Tibial nerve (tissue), 4 donors: ENCODE measurements at regions not wholly inside any gene's neighbourhood (a gene's known extent, or its start where the extent isn't known, plus 50 kb on each side); places are given as distances from the start of the nearest gene placed in this dataset.

Experiments used
- DNase-seq, 2 donors: peaks; one replicate each; pipeline ENCODE4 v3.0.0-alpha.2; 2019; ENCODE audit warnings: low spot score in 2 of 2
- H3K27ac ChIP-seq, 4 donors: fragments of 200-600 bp; sonication (generic) in 3 of 4; one replicate each; pipeline ENCODE4 v1.5.1; 2017 to 2019; ENCODE audit warnings: mild to moderate bottlenecking in 1 of 4
- H3K27me3 ChIP-seq, 2 donors: fragments of 200-600 bp; sonication (generic) in 1 of 2; one replicate each; pipeline versions ENCODE4 v1.5.1 to v1.6.0; 2017 to 2019
- H3K36me3 ChIP-seq, 3 donors: fragments of 200-600 bp; sonication (generic); one replicate each; pipeline ENCODE4 v1.5.1; 2018 to 2019
- H3K4me1 ChIP-seq, 4 donors: fragments of 200-600 bp; sonication (generic) in 3 of 4; one replicate each; pipeline ENCODE4 v1.5.1; 2017 to 2019
- H3K4me3 ChIP-seq, 4 donors: fragments of 200-600 bp; sonication (generic) in 3 of 4; one replicate each; pipeline ENCODE4 v1.5.1; 2017 to 2019; ENCODE audit warnings: mild to moderate bottlenecking in 1 of 4, moderate library complexity in 1 of 4
- H3K9me3 ChIP-seq, 4 donors: fragments of 200-600 bp; sonication (generic) in 3 of 4; one replicate each; pipeline ENCODE4 v1.5.1; 2017 to 2019
- EP300 ChIP-seq, 2 donors: sonication (generic); formaldehyde crosslinking; IDR thresholded peaks; one replicate each; pipeline ENCODE4 v1.6.1; 2017; ENCODE audit warnings: antibody characterized with exemption in 2 of 2, mild to moderate bottlenecking in 1 of 2
- POLR2A ChIP-seq, 2 donors: fragments of 450-650 bp; IDR thresholded peaks; one replicate each; pipeline ENCODE4 v1.6.1; 2017; ENCODE audit warnings: antibody characterized with exemption in 2 of 2, mild to moderate bottlenecking in 2 of 2, moderate library complexity in 2 of 2
- WGBS, 2 donors: methylation state at CpG; one replicate each; pipeline ENCODE4 v1.1.5; 2018; 5-methylcytosine and 5-hydroxymethylcytosine counted together
- TF ChIP-seq, protein P1 (sequence below), 5 experiments: fragments of 200-600 bp in 3 of 5; fragments of 450-650 bp in 2 of 5; sonication (generic) in 3 of 5; IDR thresholded peaks; one replicate each; pipeline ENCODE4 v1.5.1; 2016 to 2019; ENCODE audit warnings: antibody characterized with exemption in 5 of 5, mild to moderate bottlenecking in 3 of 5, moderate library complexity in 2 of 5

GRCh38 chr1:198018529-198018928, 101.4 kb downstream of the LHX9 start:
- Histone ChIP-seq H3K36me3 (no peaks in the 10 kb centered on the region), H3K9me3 (no peaks in the 10 kb centered on the region), H3K27ac (no peak overlapping the region), H3K4me1 (no peaks in the 10 kb centered on the region), H3K27me3 (no peaks in the 10 kb centered on the region), H3K4me3 (no peak overlapping the region)
- no peak for DNase-seq
- WGBS, 2 donors = 29 to 33% methylated on average over 1 of the region's 1 CpG
- TF ChIP-seq POLR2A (IDR thresholded peaks at IDR 0.05) (no peak), EP300 (IDR thresholded peaks at IDR 0.05) (no peak)
- TF ChIP-seq, protein P1, sequence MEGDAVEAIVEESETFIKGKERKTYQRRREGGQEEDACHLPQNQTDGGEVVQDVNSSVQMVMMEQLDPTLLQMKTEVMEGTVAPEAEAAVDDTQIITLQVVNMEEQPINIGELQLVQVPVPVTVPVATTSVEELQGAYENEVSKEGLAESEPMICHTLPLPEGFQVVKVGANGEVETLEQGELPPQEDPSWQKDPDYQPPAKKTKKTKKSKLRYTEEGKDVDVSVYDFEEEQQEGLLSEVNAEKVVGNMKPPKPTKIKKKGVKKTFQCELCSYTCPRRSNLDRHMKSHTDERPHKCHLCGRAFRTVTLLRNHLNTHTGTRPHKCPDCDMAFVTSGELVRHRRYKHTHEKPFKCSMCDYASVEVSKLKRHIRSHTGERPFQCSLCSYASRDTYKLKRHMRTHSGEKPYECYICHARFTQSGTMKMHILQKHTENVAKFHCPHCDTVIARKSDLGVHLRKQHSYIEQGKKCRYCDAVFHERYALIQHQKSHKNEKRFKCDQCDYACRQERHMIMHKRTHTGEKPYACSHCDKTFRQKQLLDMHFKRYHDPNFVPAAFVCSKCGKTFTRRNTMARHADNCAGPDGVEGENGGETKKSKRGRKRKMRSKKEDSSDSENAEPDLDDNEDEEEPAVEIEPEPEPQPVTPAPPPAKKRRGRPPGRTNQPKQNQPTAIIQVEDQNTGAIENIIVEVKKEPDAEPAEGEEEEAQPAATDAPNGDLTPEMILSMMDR (IDR thresholded peaks at IDR 0.05) = no peak

DNA sequence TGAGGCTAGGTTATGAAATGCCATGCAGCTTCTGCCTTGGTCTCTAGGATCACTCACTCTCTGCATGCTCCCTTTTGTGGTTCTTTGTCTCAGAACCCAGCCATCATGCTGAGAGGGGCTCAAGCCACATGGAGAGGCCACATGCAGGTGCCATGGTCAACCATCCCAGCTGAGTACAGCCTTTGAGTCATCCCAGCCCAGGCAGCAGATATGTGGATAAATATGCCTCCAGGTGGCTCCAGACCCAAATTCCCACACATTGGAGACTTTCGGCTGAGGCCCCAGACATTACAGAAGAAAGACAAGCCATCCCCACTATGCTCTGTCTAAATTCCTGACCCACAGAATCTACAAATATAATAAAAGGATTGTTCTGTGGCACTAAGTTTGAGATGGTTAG, 102.0 kb downstream of the LHX9 start:
- DNase-seq = no peak
- Histone ChIP-seq H3K27me3 (no peaks in the 10 kb centered on the region), H3K27ac (no peak overlapping the region), H3K36me3 (no peaks in the 10 kb centered on the region), H3K9me3 (no peaks in the 10 kb centered on the region), H3K4me1 (no peaks in the 10 kb centered on the region), H3K4me3 (no peak overlapping the region)
- TF ChIP-seq, protein P1 (IDR thresholded peaks at IDR 0.05) = no peak
- TF ChIP-seq POLR2A (IDR thresholded peaks at IDR 0.05) (no peak), EP300 (IDR thresholded peaks at IDR 0.05) (no peak)
- WGBS, 2 donors = 59 to 73% methylated on average over 1 of the region's 1 CpG

DNA sequence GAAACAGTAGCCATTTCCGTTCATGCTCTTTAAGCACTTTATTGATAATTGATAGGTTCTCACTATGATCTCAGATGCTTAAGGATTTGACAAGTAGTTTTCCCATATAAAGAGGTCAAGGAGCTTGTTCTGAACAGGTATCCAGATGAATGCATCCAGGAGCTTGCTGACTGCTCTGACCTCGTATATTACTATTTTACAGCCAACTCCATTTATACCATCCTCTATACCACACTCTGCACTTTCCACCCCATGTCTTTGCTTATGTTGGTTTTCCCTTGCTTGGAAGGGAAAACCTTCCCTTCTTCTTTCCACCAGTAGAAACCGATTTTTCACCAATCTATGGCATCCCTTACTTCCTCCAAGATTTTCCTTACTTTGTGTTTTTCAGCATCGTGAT, 107.2 kb downstream of the LHX9 start:
- TF ChIP-seq, protein P1 (IDR thresholded peaks at IDR 0.05) = no peak
- no peak for TF ChIP-seq EP300 (IDR thresholded peaks at IDR 0.05)
- TF ChIP-seq POLR2A (IDR thresholded peaks at IDR 0.05) = no peak
- H3K27me3 ChIP-seq = no peaks in the 10 kb centered on the region
- DNase-seq = no peak
- 59 to 65% methylated on average over 4 of the region's 4 CpGs for WGBS, 2 donors
- no peaks in the 10 kb centered on the region for H3K36me3 ChIP-seq
- H3K4me3 ChIP-seq = no peak overlapping the region
- H3K9me3 ChIP-seq = no peaks in the 10 kb centered on the region
- no peaks in the 10 kb centered on the region for H3K4me1 ChIP-seq
- no peak overlapping the region for H3K27ac ChIP-seq

DNA sequence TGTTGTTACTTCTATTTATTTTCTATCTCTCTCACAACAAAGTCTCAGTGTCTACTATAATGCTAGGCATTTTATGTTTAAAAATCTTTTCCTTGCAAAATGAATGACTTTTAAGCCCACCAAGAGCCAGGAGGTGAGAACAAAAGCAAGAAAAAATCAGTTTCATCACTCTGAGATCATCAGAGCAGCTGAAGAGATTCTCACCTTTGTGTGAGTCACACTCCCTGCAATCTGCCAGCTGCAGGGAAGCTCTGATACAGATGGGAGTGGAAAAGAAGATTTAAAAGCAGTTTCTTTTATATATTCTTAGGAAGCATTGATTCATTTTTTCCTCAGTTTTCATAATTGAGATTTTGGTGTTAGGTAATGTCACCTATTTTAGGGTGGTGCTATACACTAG, 107.6 kb downstream of the LHX9 start:
- no peak for DNase-seq
- TF ChIP-seq EP300 (IDR thresholded peaks at IDR 0.05) = no peak
- no peak for TF ChIP-seq POLR2A (IDR thresholded peaks at IDR 0.05)
- TF ChIP-seq, protein P1 (IDR thresholded peaks at IDR 0.05) = no peak
- Histone ChIP-seq H3K36me3 (no peaks in the 10 kb centered on the region), H3K9me3 (no peaks in the 10 kb centered on the region), H3K27me3 (no peaks in the 10 kb centered on the region), H3K4me3 (no peak overlapping the region), H3K27ac (no peak overlapping the region), H3K4me1 (no peaks in the 10 kb centered on the region)

DNA sequence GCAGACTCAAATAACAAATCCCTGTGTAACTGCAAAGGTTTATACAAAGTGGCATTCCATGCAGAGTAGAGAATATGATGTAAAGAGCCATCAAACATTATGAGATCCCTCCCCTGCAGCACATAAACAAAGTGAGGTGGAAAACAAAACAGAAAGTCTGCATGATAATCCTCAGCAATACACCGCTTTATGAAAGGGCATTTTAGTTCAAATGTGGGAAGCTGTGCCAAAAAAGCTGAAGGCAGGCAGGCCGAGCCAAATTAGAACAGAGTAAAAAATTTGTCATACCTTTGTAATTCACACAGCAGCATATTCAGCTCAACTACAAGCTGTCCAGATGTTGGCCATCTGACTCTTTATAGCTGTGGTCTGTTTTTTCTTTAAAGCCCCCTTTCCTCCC, 113.5 kb downstream of the LHX9 start:
- Histone ChIP-seq H3K9me3 (no peaks in the 10 kb centered on the region), H3K36me3 (no peaks in the 10 kb centered on the region), H3K27ac (no peak overlapping the region), H3K4me3 (no peak overlapping the region), H3K4me1 (no peaks in the 10 kb centered on the region), H3K27me3 (no peaks in the 10 kb centered on the region)
- 36 to 38% methylated on average over 2 of the region's 2 CpGs for WGBS, 2 donors
- no peak for DNase-seq
- TF ChIP-seq, protein P1 (IDR thresholded peaks at IDR 0.05) = no peak
- no peak for TF ChIP-seq EP300 (IDR thresholded peaks at IDR 0.05)
- no peak for TF ChIP-seq POLR2A (IDR thresholded peaks at IDR 0.05)
